Vagina (tissue), 2 donors: ENCODE measurements at regions not wholly inside any gene's neighbourhood (a gene's known extent, or its start where the extent isn't known, plus 50 kb on each side); places are given as distances from the start of the nearest gene placed in this dataset.

Source experiments
- POLR2A ChIP-seq, 2 donors: fragments of 450-650 bp; IDR thresholded peaks; one replicate each; pipeline ENCODE4 v1.6.1; 2017; ENCODE audit warnings: antibody characterized with exemption in 2 of 2, mild to moderate bottlenecking in 2 of 2, moderate library complexity in 2 of 2
- POLR2AphosphoS5 ChIP-seq, 2 donors: sonication (generic); formaldehyde crosslinking; IDR thresholded peaks; one replicate each; pipeline ENCODE4 v1.9.0; 2017; ENCODE audit warnings: antibody characterized with exemption in 2 of 2, mild to moderate bottlenecking in 2 of 2, low read depth in 1 of 2; ENCODE audit not compliant: insufficient read depth in 1 of 2
- TF ChIP-seq, protein P1 (sequence below), 3 experiments: fragments of 450-650 bp in 2 of 3; fragments of 200-600 bp in 1 of 3; sonication (generic) in 1 of 3; IDR thresholded peaks; one replicate each; pipeline ENCODE4 v1.5.1; 2017 to 2019; ENCODE audit warnings: antibody characterized with exemption in 3 of 3, mild to moderate bottlenecking in 2 of 3, moderate library complexity in 2 of 3

DNA sequence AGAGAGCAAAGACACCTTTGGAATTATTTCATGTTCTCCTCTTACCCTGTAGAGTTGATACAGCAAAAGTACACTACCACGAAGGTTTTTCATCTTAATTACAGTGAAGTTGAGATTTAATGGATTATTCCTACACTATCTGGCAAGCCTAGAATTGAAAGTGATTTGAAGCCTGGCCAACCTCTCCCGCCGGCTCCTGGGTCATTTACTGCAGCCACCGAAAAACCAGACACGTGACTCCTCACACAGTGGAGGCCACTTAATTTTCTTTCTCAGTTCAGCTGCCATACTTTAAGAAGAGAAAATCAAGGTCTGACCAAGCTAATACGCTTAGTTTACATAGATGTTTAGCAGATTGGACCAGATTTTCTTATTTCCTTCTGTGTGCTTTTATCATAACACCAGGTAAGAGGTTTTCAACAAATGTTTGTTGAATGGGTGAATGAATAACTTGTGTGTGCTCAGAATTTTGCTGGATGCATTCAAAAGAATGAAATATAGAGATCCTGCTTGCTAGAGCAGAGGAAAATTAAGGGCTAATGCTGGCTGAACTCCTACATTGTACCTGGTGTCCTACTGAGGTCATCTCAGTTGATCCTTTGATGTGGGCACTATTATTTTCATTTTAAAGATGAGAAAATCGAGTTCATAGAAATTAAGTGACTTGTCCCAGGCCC is 97.2 kb upstream of the PDE10A start:
- TF ChIP-seq, protein P1, sequence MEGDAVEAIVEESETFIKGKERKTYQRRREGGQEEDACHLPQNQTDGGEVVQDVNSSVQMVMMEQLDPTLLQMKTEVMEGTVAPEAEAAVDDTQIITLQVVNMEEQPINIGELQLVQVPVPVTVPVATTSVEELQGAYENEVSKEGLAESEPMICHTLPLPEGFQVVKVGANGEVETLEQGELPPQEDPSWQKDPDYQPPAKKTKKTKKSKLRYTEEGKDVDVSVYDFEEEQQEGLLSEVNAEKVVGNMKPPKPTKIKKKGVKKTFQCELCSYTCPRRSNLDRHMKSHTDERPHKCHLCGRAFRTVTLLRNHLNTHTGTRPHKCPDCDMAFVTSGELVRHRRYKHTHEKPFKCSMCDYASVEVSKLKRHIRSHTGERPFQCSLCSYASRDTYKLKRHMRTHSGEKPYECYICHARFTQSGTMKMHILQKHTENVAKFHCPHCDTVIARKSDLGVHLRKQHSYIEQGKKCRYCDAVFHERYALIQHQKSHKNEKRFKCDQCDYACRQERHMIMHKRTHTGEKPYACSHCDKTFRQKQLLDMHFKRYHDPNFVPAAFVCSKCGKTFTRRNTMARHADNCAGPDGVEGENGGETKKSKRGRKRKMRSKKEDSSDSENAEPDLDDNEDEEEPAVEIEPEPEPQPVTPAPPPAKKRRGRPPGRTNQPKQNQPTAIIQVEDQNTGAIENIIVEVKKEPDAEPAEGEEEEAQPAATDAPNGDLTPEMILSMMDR (IDR thresholded peaks at IDR 0.05) = no peak
- TF ChIP-seq POLR2A (IDR thresholded peaks at IDR 0.05) (no peak), POLR2AphosphoS5 (IDR thresholded peaks at IDR 0.05; ENCODE audit: insufficient read depth in 1 of 2, low read depth in 1 of 2) (no peak)
